ENCODE measurements at regions not wholly inside any gene's neighbourhood (a gene's known extent, or its start where the extent isn't known, plus 50 kb on each side); places are given as distances from the start of the nearest gene placed in this dataset.

DNA sequence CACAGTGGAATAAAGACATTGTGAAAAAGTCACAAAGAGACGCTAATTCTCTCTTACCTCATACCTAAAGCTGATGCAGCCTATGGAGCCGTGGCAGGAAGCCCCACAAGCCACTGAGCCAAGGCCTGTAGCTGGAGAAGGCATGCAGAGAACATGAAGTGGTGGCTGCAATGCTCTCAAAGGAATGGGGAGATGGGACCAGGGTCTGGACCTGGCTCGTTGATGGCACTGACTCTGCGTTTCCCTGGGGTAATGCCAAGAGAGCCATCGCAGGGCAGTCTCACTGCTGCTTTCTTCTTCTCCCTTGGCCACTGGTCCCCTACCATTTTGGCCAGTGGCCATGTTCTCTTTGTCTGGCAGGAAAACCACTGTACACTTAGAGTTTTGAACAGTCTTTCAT, 329.9 kb upstream of the ZMIZ1 start:
- H2AFZ ChIP-seq (ENCODE audit: low read depth), result no peak overlapping the region
- H3K4me1 ChIP-seq (ENCODE audit: control insufficient read depth in 1 of 2, insufficient read depth in 2 of 2, low read depth in 1 of 2, low read length in 1 of 2), result peaks cover 0 to 53% of the 10 kb centered on the region in 2 experiments; a peak in 2 of 4 replicates
- no peak overlapping the region for H3K9ac ChIP-seq
- no peaks in the 10 kb centered on the region for H3F3A ChIP-seq (replicated peaks; ENCODE audit: insufficient read depth)
- 70% methylated on average over 5 of the region's 5 CpGs for WGBS (ENCODE audit: low lambda C conversion rate)
- H3K36me3 ChIP-seq (replicated peaks in 1 of 2; ENCODE audit: control insufficient read depth in 1 of 2, insufficient read depth in 2 of 2, low read length in 1 of 2), result no peaks in the 10 kb centered on the region
- H3K9me3 ChIP-seq, result no peaks in the 10 kb centered on the region
- H3K79me2 ChIP-seq (ENCODE audit: insufficient read depth), result no peaks in the 10 kb centered on the region
- no peaks in the 10 kb centered on the region; the same call in 1 of the 2 replicates for H3K27me3 ChIP-seq (ENCODE audit: insufficient read depth)
- ChIA-PET POLR2A (no interaction called here), CTCF (interaction anchor here (1.6 to 2.8 kb wide), 2 partner anchors 81 to 692 kb away, joined by 4 to 7 read pairs; no protein-coding TSS in a partner anchor)
- DNase-seq, result no peak
- H3K9me2 ChIP-seq, result no peaks in the 10 kb centered on the region
- H3K4me3 ChIP-seq (ENCODE audit: low read depth in 2 of 2, low read length in 1 of 2), result no peak overlapping the region
- no peaks in the 10 kb centered on the region for H4K20me1 ChIP-seq (ENCODE audit: insufficient read depth)
- no peak overlapping the region for H3K4me2 ChIP-seq
- no peak for TF ChIP-seq EZH2phosphoT487 (IDR thresholded peaks at IDR 0.05; ENCODE audit: borderline replicate concordance, low read depth)
- peak overlapping the region in 1 of 2 experiments; percentile 50; a peak in 1 of 4 replicates for H3K27ac ChIP-seq (ENCODE audit: low read depth in 2 of 2, low read length in 1 of 2)

DNA sequence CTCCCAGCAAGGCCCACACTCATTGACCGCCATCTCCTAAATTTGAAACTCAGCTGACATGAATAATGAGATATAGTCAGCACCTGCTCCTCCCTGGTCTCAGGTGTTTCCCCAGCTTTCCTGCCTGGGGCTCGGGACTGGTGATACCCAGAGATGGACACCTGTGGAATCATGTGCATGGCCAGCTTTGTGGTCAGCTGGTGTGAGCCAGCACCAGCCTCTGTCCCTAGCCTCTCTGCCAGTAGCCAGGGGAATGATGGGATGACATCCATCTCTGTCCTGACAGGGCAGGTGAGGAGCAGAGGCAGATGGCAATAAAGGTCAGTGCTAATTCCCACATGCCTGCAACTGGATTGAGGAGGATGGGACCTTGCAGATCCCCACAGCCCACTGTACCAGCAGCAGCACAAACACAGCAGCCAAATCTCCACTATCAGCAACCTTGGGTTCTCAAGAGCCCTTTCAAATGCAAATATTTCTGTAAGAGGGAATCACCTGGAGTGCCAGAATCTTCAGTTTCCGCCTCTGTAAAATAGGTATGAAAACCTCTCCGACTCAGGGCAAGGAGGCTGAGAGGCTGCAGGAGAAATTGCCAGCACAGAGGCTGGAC, 329.2 kb upstream of the ZMIZ1 start:
- H4K20me1 ChIP-seq (ENCODE audit: insufficient read depth), result no peaks in the 10 kb centered on the region
- CTCF ChIA-PET, result interaction anchor here (2.8 kb wide), 1 partner anchor 692 kb away, joined by 7 read pairs; no protein-coding TSS in a partner anchor
- no peaks in the 10 kb centered on the region for H3K79me2 ChIP-seq (ENCODE audit: insufficient read depth)
- 80% methylated on average over 3 of the region's 4 CpGs for WGBS (ENCODE audit: low lambda C conversion rate)
- no peaks in the 10 kb centered on the region; the same call in 1 of the 2 replicates for H3K27me3 ChIP-seq (ENCODE audit: insufficient read depth)
- no peak overlapping the region for H3K4me3 ChIP-seq (ENCODE audit: low read depth in 2 of 2, low read length in 1 of 2)
- TF ChIP-seq NRF1 (IDR thresholded peaks at IDR 0.05; ENCODE audit: low read depth, low read length) (no peak), SIN3A (IDR thresholded peaks at IDR 0.05; ENCODE audit: borderline replicate concordance, low read depth, low read length) (no peak), ELF1 (IDR thresholded peaks at IDR 0.05) (no peak), FOXM1 (IDR thresholded peaks at IDR 0.05; ENCODE audit: low read depth) (no peak), USF2 (IDR thresholded peaks at IDR 0.05; ENCODE audit: borderline replicate concordance, low read depth, low read length) (no peak), SMC3 (IDR thresholded peaks at IDR 0.05; ENCODE audit: low read depth, low read length) (no peak), RAD21 (IDR thresholded peaks at IDR 0.05; ENCODE audit: low read length) (no peak), CHD2 (IDR thresholded peaks at IDR 0.05; ENCODE audit: low read length, partially characterized antibody) (no peak), TCF12 (IDR thresholded peaks at IDR 0.05) (no peak), JUND (IDR thresholded peaks at IDR 0.05) (no peak)
- TF ChIP-seq, protein P1, sequence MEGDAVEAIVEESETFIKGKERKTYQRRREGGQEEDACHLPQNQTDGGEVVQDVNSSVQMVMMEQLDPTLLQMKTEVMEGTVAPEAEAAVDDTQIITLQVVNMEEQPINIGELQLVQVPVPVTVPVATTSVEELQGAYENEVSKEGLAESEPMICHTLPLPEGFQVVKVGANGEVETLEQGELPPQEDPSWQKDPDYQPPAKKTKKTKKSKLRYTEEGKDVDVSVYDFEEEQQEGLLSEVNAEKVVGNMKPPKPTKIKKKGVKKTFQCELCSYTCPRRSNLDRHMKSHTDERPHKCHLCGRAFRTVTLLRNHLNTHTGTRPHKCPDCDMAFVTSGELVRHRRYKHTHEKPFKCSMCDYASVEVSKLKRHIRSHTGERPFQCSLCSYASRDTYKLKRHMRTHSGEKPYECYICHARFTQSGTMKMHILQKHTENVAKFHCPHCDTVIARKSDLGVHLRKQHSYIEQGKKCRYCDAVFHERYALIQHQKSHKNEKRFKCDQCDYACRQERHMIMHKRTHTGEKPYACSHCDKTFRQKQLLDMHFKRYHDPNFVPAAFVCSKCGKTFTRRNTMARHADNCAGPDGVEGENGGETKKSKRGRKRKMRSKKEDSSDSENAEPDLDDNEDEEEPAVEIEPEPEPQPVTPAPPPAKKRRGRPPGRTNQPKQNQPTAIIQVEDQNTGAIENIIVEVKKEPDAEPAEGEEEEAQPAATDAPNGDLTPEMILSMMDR (IDR thresholded peaks at IDR 0.05), result no peak
- no peak overlapping the region for H3K9ac ChIP-seq
- H3K4me2 ChIP-seq, result no peak overlapping the region
- no peak for DNase-seq
- no peaks in the 10 kb centered on the region for H3F3A ChIP-seq (replicated peaks; ENCODE audit: insufficient read depth)
- POLR2A ChIA-PET, result interaction anchor here (0.5 kb wide), 1 partner anchor 226 kb away, joined by 3 read pairs; no protein-coding TSS in a partner anchor
- no peaks in the 10 kb centered on the region for H3K36me3 ChIP-seq (replicated peaks in 1 of 2; ENCODE audit: control insufficient read depth in 1 of 2, insufficient read depth in 2 of 2, low read length in 1 of 2)
- no peaks in the 10 kb centered on the region for H3K9me2 ChIP-seq
- peaks cover 0 to 57% of the 10 kb centered on the region in 2 experiments; a peak in 2 of 4 replicates for H3K4me1 ChIP-seq (ENCODE audit: control insufficient read depth in 1 of 2, insufficient read depth in 2 of 2, low read depth in 1 of 2, low read length in 1 of 2)
- no peak overlapping the region for H2AFZ ChIP-seq (ENCODE audit: low read depth)
- H3K9me3 ChIP-seq, result no peaks in the 10 kb centered on the region
- H3K27ac ChIP-seq (ENCODE audit: low read depth in 2 of 2, low read length in 1 of 2), result peak overlapping the region in 1 of 2 experiments; percentile 7; a peak in 2 of 4 replicates
